GM13976 (cell line): ENCODE measurements at regions not wholly inside any gene's neighbourhood (a gene's known extent, or its start where the extent isn't known, plus 50 kb on each side); places are given as distances from the start of the nearest gene placed in this dataset.

Experiments used
- DNase-seq: peaks from one replicate; pipeline ENCODE4 v3.0.0; 2012; ENCODE audit warnings: low spot score
- in situ Hi-C: fragments of 300-500 bp; cut with MboI; formaldehyde crosslinking; loops from one replicate; pipeline ENCODE4 v1.12.0; 2022; ENCODE audit warnings: low sequenced_read_pairs, mixed read lengths, inconsistent platforms; ENCODE audit not compliant: unreplicated experiment
- TF ChIP-seq, protein P1 (sequence below): IDR thresholded peaks from 2 replicates; pipeline ENCODE4 v1.5.1; 2012; ENCODE audit warnings: borderline replicate concordance, mild to moderate bottlenecking; ENCODE audit not compliant: insufficient read depth; ENCODE audit errors: extremely low read depth, missing control alignments, control extremely low read depth

DNA sequence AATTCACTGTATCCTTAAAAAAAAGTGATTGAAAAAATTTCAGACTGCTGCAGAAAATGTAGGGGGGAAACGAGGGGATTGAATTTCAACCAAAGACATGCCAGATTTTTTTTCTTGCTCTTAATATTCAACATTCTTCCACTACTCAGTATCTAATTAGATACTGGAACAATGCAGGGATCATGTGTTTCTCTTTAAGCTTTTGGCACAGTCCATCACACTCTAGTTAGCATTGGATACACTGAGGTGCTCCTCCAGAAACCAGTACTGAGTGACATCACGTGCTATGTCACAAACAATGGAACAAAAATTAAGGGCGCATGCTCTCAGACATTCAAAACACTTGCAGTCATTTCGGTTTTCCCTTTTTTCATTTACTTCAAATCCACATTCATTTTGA, 298.6 kb upstream of the PSMD7 start:
- in situ Hi-C loops: no loop called here
- DNase-seq: no peak
- TF ChIP-seq, protein P1, sequence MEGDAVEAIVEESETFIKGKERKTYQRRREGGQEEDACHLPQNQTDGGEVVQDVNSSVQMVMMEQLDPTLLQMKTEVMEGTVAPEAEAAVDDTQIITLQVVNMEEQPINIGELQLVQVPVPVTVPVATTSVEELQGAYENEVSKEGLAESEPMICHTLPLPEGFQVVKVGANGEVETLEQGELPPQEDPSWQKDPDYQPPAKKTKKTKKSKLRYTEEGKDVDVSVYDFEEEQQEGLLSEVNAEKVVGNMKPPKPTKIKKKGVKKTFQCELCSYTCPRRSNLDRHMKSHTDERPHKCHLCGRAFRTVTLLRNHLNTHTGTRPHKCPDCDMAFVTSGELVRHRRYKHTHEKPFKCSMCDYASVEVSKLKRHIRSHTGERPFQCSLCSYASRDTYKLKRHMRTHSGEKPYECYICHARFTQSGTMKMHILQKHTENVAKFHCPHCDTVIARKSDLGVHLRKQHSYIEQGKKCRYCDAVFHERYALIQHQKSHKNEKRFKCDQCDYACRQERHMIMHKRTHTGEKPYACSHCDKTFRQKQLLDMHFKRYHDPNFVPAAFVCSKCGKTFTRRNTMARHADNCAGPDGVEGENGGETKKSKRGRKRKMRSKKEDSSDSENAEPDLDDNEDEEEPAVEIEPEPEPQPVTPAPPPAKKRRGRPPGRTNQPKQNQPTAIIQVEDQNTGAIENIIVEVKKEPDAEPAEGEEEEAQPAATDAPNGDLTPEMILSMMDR: no peak

DNA sequence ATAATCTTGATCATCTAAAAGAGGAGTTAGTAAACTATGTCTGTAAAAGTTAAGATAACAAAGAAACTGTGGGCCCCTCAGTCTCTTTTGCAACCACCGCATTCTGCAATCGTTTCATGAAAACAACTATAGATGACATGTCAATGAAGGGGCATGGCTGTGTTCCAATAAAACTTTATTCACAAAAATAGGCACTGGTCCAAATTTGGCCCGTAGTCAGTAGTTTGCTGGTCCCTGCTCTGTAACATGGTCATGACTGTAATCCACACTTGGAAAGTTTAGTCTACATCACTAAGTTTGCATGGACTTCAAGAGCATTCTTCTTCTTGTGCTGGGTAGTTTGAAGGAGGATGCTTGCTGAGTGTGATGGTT, 299.3 kb upstream of the PSMD7 start:
- TF ChIP-seq, protein P1: no peak
- no peak for DNase-seq
- in situ Hi-C loops: no loop called here

DNA sequence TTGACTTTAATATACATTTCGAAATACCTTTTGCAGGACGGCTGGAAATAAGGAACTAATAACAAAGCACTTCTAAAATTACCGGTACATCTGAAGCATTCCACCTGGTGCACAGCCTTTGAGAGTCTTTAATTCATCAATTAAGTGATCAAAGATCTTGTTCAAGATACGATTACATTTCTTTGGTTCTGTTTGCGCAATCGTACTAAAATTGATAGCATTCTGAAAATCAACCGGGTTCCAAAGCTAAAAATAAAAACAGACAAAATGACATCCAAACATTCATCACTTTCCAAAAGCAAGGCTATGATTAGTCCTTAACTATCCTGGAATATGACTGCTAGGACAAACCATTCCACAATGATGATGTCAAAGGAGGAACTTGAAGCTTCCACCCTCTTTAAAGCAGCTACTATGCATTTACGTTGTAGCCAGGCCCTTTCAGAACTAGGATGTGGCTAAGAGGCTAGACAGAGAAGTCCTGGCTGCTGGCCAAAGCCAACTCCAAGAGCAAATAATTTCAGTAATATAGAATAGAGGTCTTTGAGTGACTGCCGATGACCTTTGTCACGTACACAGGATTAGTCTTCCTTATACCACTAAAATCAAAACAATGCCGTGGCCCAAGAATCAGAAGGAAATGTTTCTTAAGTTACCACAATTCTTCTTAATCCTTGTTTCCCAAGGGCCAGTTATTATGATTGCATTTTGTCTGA, 299.8 kb upstream of the PSMD7 start:
- DNase-seq: no peak
- in situ Hi-C loops: no loop called here
- TF ChIP-seq, protein P1: no peak

DNA sequence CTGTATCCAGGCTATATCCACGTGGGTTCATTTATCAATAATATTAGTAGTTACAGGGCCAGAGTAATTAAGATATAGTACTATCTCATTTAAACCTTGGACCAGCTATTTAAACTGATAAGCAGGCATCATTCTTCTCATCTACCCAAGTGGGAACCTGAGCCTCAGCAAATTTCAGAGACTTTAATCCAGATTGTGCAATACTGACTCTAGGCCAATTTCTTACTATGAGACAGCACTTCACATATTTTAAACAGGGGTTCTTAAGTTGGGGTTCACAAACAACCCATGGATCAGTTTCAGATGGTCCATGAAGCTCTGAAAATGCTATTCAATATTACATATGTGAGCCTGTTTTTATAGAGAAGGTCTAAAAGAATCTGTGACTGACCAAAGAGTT, 302.7 kb upstream of the PSMD7 start:
- in situ Hi-C loops: no loop called here
- TF ChIP-seq, protein P1: no peak
- no peak for DNase-seq

DNA sequence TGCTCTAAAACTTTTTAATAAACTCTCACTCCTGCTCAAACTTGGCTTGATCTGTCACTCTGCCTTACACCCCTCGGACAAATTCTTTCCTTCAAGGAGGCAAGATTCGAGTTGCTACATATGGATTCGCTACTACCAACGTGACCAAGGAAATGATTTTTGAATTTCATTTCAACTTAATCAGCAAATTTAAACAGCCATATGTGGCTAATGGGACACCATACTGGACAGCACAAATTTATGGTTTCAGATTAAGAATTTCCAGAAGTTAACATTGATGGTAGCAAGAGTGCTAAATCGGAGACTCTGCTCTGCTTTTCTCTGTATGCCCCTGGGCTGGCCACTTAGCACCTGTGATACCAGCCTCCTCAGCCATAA, 318.2 kb upstream of the PSMD7 start:
- no peak for DNase-seq
- TF ChIP-seq, protein P1: no peak
- in situ Hi-C loops: no loop called here

DNA sequence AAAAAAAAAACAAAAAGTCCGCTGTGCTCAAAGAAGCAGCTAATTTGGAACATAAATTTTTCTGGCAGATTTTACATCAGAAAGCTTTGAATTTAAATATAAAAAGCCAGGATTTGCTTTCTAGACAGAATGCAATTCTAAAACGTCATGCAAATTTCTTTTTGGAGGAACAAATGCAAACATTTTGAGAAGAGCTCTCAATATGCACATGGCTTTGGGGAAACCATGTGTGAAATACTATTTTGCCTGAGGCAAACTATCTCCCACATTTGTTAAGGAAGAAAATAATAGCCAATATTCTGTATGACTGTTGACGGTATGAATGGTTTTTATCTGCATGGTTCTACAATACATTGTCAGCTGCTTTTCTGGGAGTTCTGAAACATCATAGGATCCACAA, 320.0 kb upstream of the PSMD7 start:
- DNase-seq: no peak
- in situ Hi-C loops: no loop called here

More for the DNA sequence above, 320.0 kb upstream of the PSMD7 start:
- TF ChIP-seq, protein P1: no peak
